NCI-H69 (cell line): ENCODE measurements at regions not wholly inside any gene's neighbourhood (a gene's known extent, or its start where the extent isn't known, plus 50 kb on each side); places are given as distances from the start of the nearest gene placed in this dataset.

Experiments used
- DNase-seq: peaks from one replicate; lab custom pipeline; 2025; lab: John Stamatoyannopoulos, UW

DNA sequence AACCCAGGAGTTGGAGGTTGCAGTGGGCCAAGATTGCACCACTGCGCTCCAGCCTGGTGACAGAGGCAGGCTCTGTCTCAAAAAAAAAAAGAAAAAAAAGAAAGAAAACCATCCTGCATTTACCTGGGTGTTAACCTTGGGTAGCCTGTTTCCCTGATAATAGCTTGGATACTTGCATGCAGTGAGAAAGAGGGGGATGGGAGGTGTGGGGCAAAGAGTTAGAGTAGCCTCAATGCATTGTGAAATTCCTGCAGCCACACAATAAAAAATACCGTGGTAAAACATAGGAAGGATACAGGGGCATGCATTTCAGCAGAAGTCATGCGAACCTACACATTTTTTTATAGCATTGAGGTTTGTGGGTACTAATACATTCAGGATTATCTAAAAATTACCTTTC, 76.6 kb upstream of the ZNF516 start:
- no peak for DNase-seq

GRCh38 chr18:76570856-76571255, 75.8 kb upstream of the ZNF516 start:
- no peak for DNase-seq

GRCh38 chr18:76569644-76570419, 74.8 kb upstream of the ZNF516 start:
- DNase-seq: no peak

GRCh38 chr18:76568731-76569130, 73.7 kb upstream of the ZNF516 start:
- DNase-seq: no peak

DNA sequence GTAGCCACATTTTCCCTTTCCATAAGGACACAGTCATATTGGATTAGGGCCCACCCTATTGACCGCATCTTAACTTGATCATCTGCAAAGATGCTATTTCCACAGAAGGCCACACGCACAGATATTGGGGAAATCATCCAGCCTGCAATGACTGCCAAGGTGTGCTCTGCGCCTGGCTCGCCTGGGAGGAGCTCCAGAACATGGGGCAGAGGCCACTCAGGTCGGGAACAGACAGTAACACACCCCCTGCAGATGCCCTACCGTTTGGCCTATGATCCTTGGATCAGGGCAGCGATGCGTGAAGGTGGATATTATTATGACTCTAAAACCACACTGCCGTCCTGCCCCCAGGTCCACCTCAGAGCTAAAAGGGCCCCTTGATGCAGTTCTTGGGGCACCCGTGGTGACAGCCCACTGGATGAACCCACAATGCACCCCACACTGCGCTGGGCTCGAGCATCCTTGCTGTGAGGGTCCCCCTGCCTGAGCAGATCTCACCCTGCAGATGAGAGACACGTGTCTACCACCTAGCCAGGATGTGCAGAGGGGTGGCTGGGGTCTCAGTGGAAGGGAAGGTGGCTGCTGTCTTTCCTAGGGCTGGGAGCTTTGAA, 72.9 kb upstream of the ZNF516 start:
- DNase-seq: no peak

DNA sequence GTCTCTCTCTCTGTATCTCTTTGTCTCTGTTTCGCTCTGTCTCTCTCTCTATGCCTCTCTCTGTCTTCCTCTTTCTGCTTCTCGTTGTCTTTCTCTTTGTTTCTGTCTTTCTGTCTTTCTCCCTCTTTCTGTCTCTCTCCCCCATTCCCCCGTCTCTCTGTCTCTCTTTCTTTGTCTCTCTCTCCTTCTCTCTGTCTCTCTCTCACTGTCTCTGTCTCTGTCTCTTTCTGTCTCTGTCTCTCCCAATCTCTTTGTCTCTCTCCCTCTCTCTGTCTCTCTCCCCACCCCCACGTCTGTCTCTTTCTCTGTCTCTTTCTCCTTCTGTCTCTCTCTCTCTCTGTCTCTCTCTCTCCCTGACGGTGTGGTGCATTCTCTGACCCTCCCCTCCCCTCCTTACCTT, 71.9 kb upstream of the ZNF516 start:
- DNase-seq: no peak

GRCh38 chr18:76565238-76566173, 70.5 kb upstream of the ZNF516 start:
- DNase-seq: peak; percentile 29

DNA sequence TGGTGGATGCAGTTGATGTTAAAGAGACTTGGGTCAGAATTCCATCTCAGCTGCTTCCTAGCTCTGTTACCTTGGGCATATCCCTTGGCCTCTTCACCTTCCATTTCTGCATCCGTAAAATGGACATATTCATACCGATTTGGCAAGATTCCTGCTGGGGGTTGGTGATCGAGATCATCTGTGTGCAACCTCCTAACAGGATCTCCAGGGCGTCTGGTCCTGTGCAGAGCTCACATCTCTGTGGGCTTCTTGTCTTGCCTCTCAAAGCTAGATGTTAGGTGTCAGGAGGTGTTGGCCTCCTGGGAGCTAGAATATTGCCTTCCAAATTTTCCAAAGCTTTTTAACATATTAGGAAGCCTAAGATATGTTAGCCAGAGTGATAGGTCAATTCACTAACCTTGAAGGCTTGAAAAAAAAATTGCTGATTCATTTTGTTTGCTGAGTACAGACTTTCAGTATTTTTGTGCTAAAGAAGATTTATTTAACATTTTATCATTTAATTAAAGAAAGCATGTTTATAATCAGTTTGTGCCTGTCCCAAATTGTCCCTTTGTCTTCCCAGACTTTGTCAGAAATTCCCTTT, 69.7 kb upstream of the ZNF516 start:
- no peak for DNase-seq

GRCh38 chr18:76564117-76564516, 69.1 kb upstream of the ZNF516 start:
- DNase-seq: no peak

DNA sequence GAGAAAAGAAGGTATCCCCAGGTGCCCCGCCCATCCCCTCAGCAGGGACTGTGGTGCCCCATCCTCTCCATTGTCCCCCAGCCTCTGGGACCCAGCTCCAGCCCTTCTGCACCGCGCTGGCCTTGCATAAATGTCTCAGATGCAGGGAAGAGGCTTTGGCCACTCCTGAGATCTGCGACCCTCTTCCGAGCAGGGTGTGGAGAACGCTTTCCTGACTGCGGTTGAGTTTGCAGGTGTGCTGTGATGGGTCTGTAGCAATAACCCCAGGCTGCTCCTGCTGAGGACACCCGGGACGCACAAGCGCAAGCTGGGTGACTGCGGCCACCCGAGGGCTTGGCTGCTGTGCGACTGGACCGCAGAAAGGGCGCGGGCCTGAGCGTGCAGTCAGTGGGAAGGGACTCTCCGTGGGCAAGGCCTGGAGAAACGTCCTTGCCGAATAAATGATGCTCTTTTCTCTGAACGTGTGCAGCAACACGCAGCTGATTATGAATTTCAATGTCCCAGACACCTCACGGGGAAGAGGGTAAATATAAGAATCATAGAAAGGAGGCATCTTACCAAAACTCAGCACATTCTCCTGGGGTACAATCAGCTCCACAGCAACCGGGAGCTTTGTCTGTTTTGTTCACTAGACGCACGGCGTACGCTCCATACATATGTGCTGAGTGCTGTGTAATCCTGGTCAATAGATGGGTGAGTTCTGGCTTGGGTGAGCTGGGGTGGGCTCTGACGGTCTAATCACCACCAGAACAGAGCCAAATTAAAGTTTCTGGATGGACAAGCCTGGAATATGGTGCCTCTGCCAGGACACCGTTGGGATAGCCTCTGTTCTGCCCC, 67.5 kb upstream of the ZNF516 start:
- DNase-seq: no peak

- DNase-seq: peak; percentile 77
These were observed 64.0 kb upstream of the ZNF516 start for GRCh38 chr18:76558881-76559667.

DNA sequence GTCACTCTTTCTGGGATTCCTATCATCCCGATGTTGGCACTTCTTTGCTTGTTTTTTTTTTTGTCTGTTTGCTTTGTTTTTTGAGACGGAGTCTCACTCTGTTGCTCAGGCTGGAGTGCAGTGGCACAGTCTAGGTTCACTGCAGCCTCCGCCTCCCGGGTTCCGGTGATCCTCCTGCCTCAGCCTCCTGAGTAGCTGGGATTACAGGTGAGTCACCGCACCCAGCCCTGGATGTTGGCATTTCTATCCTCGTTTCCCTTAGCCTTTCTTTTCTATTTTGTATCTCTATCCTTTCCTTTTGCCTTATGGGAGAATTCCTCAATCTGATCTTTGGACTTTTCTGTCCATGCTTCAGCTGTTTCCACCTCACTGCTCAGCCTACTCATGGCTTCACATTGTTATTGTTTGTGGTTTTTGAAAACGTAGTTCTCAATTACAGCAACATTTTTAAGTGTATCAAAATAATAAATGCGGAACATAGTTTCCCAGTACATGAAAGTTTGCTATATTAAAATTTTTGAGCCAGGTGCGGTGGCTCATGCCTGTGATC, 62.1 kb upstream of the ZNF516 start:
- DNase-seq: no peak

DNA sequence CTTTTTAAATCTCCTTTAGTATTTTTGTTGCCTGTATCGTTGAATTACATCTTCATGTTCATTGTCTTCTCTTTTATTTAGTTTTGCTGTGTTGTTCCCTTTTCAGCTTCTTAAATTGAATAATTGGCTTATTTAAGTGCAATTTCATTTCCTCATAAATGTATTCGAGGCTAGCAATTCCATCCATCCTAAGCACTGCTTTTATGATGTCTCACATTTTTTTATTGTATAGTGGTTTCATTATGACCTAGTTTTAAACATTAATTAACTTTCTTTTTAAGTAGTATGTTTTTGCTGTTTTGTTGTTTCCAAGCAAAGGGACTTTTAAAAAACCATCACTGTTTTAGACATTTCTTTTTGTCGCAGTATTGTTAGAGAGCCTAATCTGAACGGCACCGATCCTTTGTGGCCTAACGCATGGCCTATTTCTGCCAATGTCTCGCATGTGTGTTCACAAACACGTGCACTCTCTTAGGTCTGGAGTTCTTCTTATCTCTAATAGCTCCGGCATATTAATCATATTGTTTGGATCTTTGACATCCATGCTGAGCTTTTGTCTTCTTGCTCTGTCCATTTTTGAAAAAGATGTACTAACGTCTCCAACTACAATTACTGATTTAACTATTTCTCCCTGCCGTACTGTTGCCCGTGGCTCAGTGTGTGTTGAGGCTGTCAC, 59.6 kb upstream of the ZNF516 start:
- DNase-seq: no peak

DNA sequence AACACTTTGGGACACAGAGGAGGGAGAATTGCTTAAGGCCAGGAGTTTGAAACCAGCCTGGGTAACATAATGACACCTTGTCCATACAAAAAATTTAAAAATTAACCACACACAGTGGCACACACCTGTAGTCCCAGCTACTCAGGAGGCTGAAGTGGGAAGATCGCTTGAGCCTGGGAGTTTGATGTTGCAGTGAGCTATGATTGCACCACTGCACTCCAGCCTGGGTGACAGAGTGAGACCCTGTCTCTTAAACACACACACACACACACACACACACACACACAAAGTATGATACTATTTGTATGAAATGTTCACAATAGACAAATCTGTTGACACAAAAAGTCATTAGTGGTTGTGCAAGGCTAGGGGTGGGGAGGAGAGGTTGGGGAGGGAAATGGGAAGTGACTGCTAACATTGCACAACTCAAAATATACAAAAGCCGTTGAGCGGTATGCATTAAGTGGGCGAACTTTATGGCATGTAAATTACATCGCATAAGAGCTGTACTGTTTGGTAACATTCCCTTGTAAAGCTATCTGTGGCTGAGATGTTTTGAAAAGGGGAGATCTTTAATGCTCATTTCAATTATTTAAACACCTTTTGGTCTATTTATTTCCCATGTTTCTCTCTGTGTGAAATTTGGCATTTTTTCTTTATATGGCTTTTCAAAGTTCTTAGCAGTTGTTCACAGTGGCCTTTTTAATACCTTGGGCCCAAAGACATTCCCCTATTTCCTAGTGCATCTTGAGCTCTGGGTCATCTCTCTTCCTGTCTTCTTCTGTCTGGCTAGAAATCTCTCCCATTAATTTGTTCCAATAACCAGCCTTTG, 58.9 kb upstream of the ZNF516 start:
- DNase-seq: no peak

DNA sequence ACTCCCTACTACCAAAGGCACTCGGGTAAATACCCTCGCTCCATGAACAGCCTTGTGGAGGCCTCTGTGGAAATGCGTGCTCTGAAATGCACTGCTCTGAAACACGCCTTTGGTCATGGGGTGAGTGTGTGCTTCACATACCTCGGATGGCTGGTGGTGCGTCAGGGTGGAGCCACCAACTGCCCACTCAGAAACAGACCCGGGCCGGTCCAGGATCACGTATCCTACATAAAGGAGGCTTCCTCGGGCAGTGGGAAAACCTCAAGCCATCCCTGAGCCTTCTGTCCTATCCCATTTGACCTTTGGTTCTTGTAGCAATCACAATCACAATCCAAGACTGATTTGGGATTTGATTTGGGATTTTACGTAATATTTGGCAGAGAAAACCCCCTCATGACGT, 53.5 kb upstream of the ZNF516 start:
- no peak for DNase-seq

- no peak for DNase-seq
These were observed 52.3 kb upstream of the ZNF516 start for GRCh38 chr18:76547296-76547695.

DNA sequence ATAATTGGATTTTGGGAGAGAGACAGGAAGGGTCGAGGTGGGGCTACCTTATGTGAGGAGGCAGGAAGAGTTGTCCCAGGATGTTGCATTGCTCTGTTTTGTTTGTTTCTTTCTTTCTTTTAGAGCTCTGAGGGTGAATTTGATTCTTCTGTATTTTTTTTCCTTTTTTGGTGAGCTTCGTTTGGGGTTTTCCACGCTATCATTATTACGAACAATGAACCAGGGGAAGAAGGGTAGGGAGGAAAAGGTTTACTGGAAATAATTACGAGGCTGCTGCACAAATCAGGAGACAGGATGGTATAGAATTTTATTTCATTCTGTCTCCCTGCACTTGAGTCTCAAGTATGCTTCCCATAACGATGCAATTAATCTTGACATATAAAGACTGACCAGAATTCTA, 51.4 kb upstream of the ZNF516 start:
- no peak for DNase-seq

- DNase-seq: no peak
These were observed 51.0 kb upstream of the ZNF516 start for GRCh38 chr18:76546088-76546435.
